ENCODE measurements at regions not wholly inside any gene's neighbourhood (a gene's known extent, or its start where the extent isn't known, plus 50 kb on each side); places are given as distances from the start of the nearest gene placed in this dataset.
"Not testable (repeated sequence)": the region's sequence is repeated elsewhere in the genome, so short reads cannot be mapped to it uniquely, and the experiment has no call there.

- TF ChIP-seq CTCF (conservative IDR thresholded peaks at IDR 0.05); ZFX (IDR thresholded peaks at IDR 0.05): not testable (repeated sequence)
Observed at GRCh38 chr4:4048227-4048626, 178.5 kb downstream of the OTOP1 start.
